IMR-90 (cell line): ENCODE measurements at regions not wholly inside any gene's neighbourhood (a gene's known extent, or its start where the extent isn't known, plus 50 kb on each side); places are given as distances from the start of the nearest gene placed in this dataset.
A peak's percentile ranks its signal among the peaks of the same experiment; 100 is the strongest.

Experiments
- ATAC-seq: fragments of 200-7000 bp; cut with Tn5 transposase; 2 replicates; pipeline ENCODE4 v1.9.1; 2020; ENCODE audit warnings: low read depth, mild to moderate bottlenecking, moderate library complexity
- BruUV-seq: library from RNA; stranded (reverse); fragments of 400-500 nt; replicated peaks from 2 replicates; lab custom pipeline; 2021; lab: Mats Ljungman, UMichigan
- CTCF ChIA-PET: fragments of 300-600 bp; formaldehyde crosslinking; extraction: SDS; loops from one replicate; lab custom pipeline; 2021; ENCODE audit warnings: antibody characterized with exemption; lab: Yijun Ruan, JAX
- POLR2A ChIA-PET: fragments of 300-600 bp; sonication (Branson Sonifier 250); formaldehyde crosslinking; loops from one replicate; lab custom pipeline; 2022; ENCODE audit warnings: antibody characterized with exemption; ENCODE audit not compliant: unreplicated experiment; lab: Charles Lee
- DNase-seq: peaks from one replicate; pipeline ENCODE4 v3.0.0; 2013
- H2AFZ ChIP-seq: replicated peaks from 2 replicates; pipeline ENCODE3; 2013; ENCODE audit warnings: low read length, mild to moderate bottlenecking; ENCODE audit not compliant: poor library complexity
- H2AK5ac ChIP-seq: 2 replicates; pipeline ENCODE4 v1.6.1; 2013; ENCODE audit warnings: low read depth, low read length, inconsistent platforms
- H2AK9ac ChIP-seq: replicated peaks from 2 replicates; pipeline ENCODE3; 2013; ENCODE audit warnings: mild to moderate bottlenecking, low read depth, low read length, moderate library complexity; ENCODE audit not compliant: poor library complexity
- H2BK120ac ChIP-seq: 2 replicates; pipeline ENCODE4 v1.6.1; 2013; ENCODE audit warnings: low read depth, low read length, inconsistent platforms
- H2BK15ac ChIP-seq: 3 replicates; pipeline ENCODE4 v1.6.1; 2013; ENCODE audit warnings: low read depth, low read length, inconsistent platforms
- H2BK20ac ChIP-seq: 2 replicates; pipeline ENCODE4 v1.6.1; 2013; ENCODE audit warnings: low read depth, mild to moderate bottlenecking, inconsistent platforms, low read length, moderate library complexity
- H2BK5ac ChIP-seq: 2 replicates; pipeline ENCODE4 v1.6.1; 2013; ENCODE audit warnings: mild to moderate bottlenecking, low read depth, low read length, inconsistent platforms; ENCODE audit not compliant: poor library complexity, severe bottlenecking
- H3K14ac ChIP-seq: replicated peaks from 2 replicates; pipeline ENCODE4 v1.6.1; 2013; ENCODE audit warnings: low read depth, low read length, inconsistent platforms
- H3K18ac ChIP-seq: 2 replicates; pipeline ENCODE4 v1.6.1; 2013; ENCODE audit warnings: low read depth, low read length, control low read depth
- H3K23ac ChIP-seq: 2 replicates; pipeline ENCODE4 v1.6.1; 2013; ENCODE audit warnings: low read depth, low read length, inconsistent platforms
- H3K27ac ChIP-seq: 2 replicates; pipeline ENCODE4 v1.5.1; 2013; ENCODE audit warnings: mild to moderate bottlenecking, control low read depth, low read length; ENCODE audit not compliant: insufficient read depth
- H3K27me3 ChIP-seq: 2 replicates; pipeline ENCODE4 v1.6.1; 2013; ENCODE audit warnings: low read length; ENCODE audit not compliant: control insufficient read depth, insufficient read depth
- H3K36me3 ChIP-seq: 2 replicates; pipeline ENCODE4 v1.6.1; 2013; ENCODE audit warnings: low read length, mixed read lengths; ENCODE audit not compliant: control insufficient read depth, insufficient read depth
- H3K4ac ChIP-seq: 2 replicates; pipeline ENCODE4 v1.6.1; 2013; ENCODE audit warnings: low read depth, low read length, inconsistent platforms
- H3K4me1 ChIP-seq: 2 replicates; pipeline ENCODE4 v1.6.1; 2013; ENCODE audit warnings: low read length, mixed read lengths; ENCODE audit not compliant: control insufficient read depth, insufficient read depth
- H3K4me2 ChIP-seq: 2 replicates; pipeline ENCODE4 v1.6.1; 2013; ENCODE audit warnings: low read depth, mild to moderate bottlenecking, control low read depth, low read length, moderate library complexity
- H3K4me3 ChIP-seq: 2 replicates; pipeline ENCODE4 v1.5.1; 2013; ENCODE audit warnings: low read depth, mild to moderate bottlenecking, control low read depth, low read length, moderate library complexity; ENCODE audit not compliant: insufficient read depth
- H3K56ac ChIP-seq: 2 replicates; pipeline ENCODE4 v1.6.1; 2013; ENCODE audit warnings: low read length, inconsistent platforms; ENCODE audit not compliant: insufficient read depth; ENCODE audit errors: extremely low read depth
- H3K79me1 ChIP-seq, 2 experiments: 2 replicates each; pipeline ENCODE4 v1.6.1; 2013; ENCODE audit warnings: low read length in 2 of 2, inconsistent platforms in 1 of 2, low read depth in 1 of 2
- H3K9ac ChIP-seq: 2 replicates; pipeline ENCODE4 v1.6.1; 2013; ENCODE audit warnings: low read depth, low read length, control low read depth
- H3K9me1 ChIP-seq: 2 replicates; pipeline ENCODE4 v1.6.1; 2013; ENCODE audit warnings: low read length, inconsistent platforms; ENCODE audit not compliant: insufficient read depth
- H3K9me3 ChIP-seq: 2 replicates; pipeline ENCODE4 v1.6.1; 2013; ENCODE audit warnings: low read length; ENCODE audit not compliant: control insufficient read depth, insufficient read depth
- H4K20me1 ChIP-seq: 2 replicates; pipeline ENCODE4 v1.6.1; 2013; ENCODE audit warnings: low read length, inconsistent platforms; ENCODE audit not compliant: insufficient read depth
- H4K5ac ChIP-seq: 2 replicates; pipeline ENCODE4 v1.6.1; 2013; ENCODE audit warnings: mild to moderate bottlenecking, low read depth, low read length, control low read depth
- H4K8ac ChIP-seq, 2 experiments: 2 replicates each; pipeline ENCODE4 v1.6.1; 2013; ENCODE audit warnings: low read depth in 2 of 2, low read length in 2 of 2, control low read depth in 1 of 2, inconsistent platforms in 1 of 2
- H4K91ac ChIP-seq: 2 replicates; pipeline ENCODE4 v1.6.1; 2013; ENCODE audit warnings: low read depth, low read length, inconsistent platforms; ENCODE audit not compliant: insufficient read depth
- MAFK ChIP-seq: IDR thresholded peaks from 2 replicates; pipeline ENCODE4 v1.6.1; 2012; ENCODE audit warnings: low read depth, low read length, improper control_type of control experiment
- POLR2A ChIP-seq: IDR thresholded peaks from 2 replicates; pipeline ENCODE4 v1.6.1; 2012; ENCODE audit warnings: mild to moderate bottlenecking, low read depth, low read length
- RFX5 ChIP-seq: IDR thresholded peaks from 2 replicates; pipeline ENCODE4 v1.8.0; 2012; ENCODE audit warnings: low read depth, mild to moderate bottlenecking, low read length, moderate library complexity
- WGBS, 2 experiments: methylation state at CpG; one replicate each; pipeline versions ENCODE4 v1.1.5 to v1.1.7; 2013; ENCODE audit warnings: missing lambda C conversion rate in 2 of 2; ENCODE audit not compliant: insufficient read length in 1 of 2; ENCODE audit errors: extremely low coverage in 2 of 2; 5-methylcytosine and 5-hydroxymethylcytosine counted together
- dilution Hi-C: fragments of 300-500 bp; cut with HindIII; formaldehyde crosslinking; loops from one replicate; pipeline ENCODE4 v1.14.3; 2018; ENCODE audit warnings: low sequenced_read_pairs; ENCODE audit not compliant: unreplicated experiment
- in situ Hi-C: fragments of 300-500 bp; cut with MboI; formaldehyde crosslinking; loops from 3 replicates; pipeline ENCODE4 v1.14.3; 2019; ENCODE audit warnings: low sequenced_read_pairs, inconsistent platforms, mixed read lengths
- intact Hi-C: fragments of 100-400 bp; cut with micrococcal nuclease; formaldehyde crosslinking; loops from 2 replicates; pipeline ENCODE4 v1.10.0; 2022

DNA sequence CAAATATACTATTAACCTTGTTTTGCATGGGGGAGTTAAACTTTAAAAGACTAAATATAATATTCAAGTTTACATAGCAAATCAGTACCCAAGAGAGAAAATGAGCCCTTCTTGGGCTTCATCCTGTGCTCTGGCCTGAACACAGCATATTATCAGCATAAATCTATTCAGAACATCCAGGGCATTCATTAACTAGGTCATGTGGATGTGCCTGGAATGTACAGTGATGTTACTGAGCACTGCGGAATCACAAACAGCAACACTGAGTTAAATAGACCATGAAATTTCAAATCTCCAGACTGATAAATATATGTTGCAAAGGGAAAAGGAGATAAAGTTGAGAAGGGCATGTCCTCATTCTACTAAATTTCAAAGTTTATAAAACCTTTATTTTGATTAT lies 426.4 kb downstream of the AASDHPPT start:
- no TSS peak for BruUV-seq
- Histone ChIP-seq H3K4ac (no peak overlapping the region), H2AK5ac (no peak overlapping the region), H3K27me3 (no peaks in the 10 kb centered on the region), H3K18ac (no peak overlapping the region), H3K4me1 (no peaks in the 10 kb centered on the region), H3K9ac (no peak overlapping the region), H4K20me1 (no peaks in the 10 kb centered on the region), H2BK5ac (no peak overlapping the region), H4K91ac (no peak overlapping the region), H2BK120ac (no peak overlapping the region), H3K36me3 (no peaks in the 10 kb centered on the region), H3K14ac (no peak overlapping the region), H3K23ac (no peak overlapping the region), H3K4me2 (no peak overlapping the region), H2BK20ac (no peak overlapping the region), H3K9me3 (no peaks in the 10 kb centered on the region), H3K56ac (no peak overlapping the region), H3K27ac (no peak overlapping the region), H3K9me1 (no peaks in the 10 kb centered on the region), H4K8ac (no peak overlapping the region), H2AFZ (no peak overlapping the region), H2BK15ac (no peak overlapping the region), H3K4me3 (no peak overlapping the region), H3K79me1 (no peaks in the 10 kb centered on the region), H2AK9ac (no peak overlapping the region), H4K5ac (no peak overlapping the region)
- dilution Hi-C loops (no loop called here), in situ Hi-C loops (no loop called here), intact Hi-C loops (loop anchor here (5.0 kb wide), 1 partner anchor 767 kb away; no protein-coding TSS in a partner anchor)
- no peak for TF ChIP-seq RFX5
- TF ChIP-seq POLR2A: no peak
- no peak for TF ChIP-seq MAFK
- ChIA-PET CTCF (interaction anchor here (0.7 kb wide), 1 partner anchor 10 kb away, joined by 3 read pairs; no protein-coding TSS in a partner anchor), POLR2A (no interaction called here)
- WGBS, 2 experiments: no CpG with 5 or more reads among the region's 1 CpG
- peak; percentile 35; the same call in 1 of the 2 replicates for ATAC-seq
- DNase-seq: no peak
